ENCODE measurements at regions not wholly inside any gene's neighbourhood (a gene's known extent, or its start where the extent isn't known, plus 50 kb on each side); places are given as distances from the start of the nearest gene placed in this dataset.

- TF ChIP-seq CTCF (IDR thresholded peaks at IDR 0.05) = no peak
- no peak for TF ChIP-seq POLR2A (IDR thresholded peaks at IDR 0.05)
Observed at GRCh38 chr7:54180796-54181195, 361.4 kb upstream of the VSTM2A start.
